BJ (cell line): ENCODE measurements at regions not wholly inside any gene's neighbourhood (a gene's known extent, or its start where the extent isn't known, plus 50 kb on each side); places are given as distances from the start of the nearest gene placed in this dataset.

ENCODE experiments used
- CTCF ChIA-PET: fragments of 350-600 bp; formaldehyde crosslinking; extraction: SDS; loops from one replicate; lab custom pipeline; 2021; ENCODE audit warnings: antibody characterized with exemption, inconsistent platforms; lab: Yijun Ruan, JAX
- POLR2A ChIA-PET: fragments of 300-600 bp; sonication (Branson Sonifier 250); formaldehyde crosslinking; extraction: SDS; loops from one replicate; lab custom pipeline; 2021; ENCODE audit warnings: antibody characterized with exemption; lab: Charles Lee
- DNase-seq: peaks from one replicate; pipeline ENCODE4 v3.0.0-alpha.2; 2011; ENCODE audit warnings: low read depth
- H3K27me3 ChIP-seq: 2 replicates; pipeline ENCODE4 v1.6.0; 2011; ENCODE audit warnings: low read length; ENCODE audit not compliant: control insufficient read depth, insufficient read depth
- H3K36me3 ChIP-seq: 2 replicates; pipeline ENCODE4 v1.5.1; 2011; ENCODE audit warnings: low read length; ENCODE audit not compliant: control insufficient read depth, insufficient read depth
- H3K4me3 ChIP-seq: 2 replicates; pipeline ENCODE4 v1.5.1; 2011; ENCODE audit warnings: low read depth, mild to moderate bottlenecking, control low read depth, low read length
- TF ChIP-seq, protein P1 (sequence below): IDR thresholded peaks from 2 replicates; pipeline ENCODE4 v1.5.1; 2011; ENCODE audit warnings: low read depth, mild to moderate bottlenecking, control low read depth, inconsistent platforms, low read length, moderate library complexity; ENCODE audit not compliant: insufficient read depth

DNA sequence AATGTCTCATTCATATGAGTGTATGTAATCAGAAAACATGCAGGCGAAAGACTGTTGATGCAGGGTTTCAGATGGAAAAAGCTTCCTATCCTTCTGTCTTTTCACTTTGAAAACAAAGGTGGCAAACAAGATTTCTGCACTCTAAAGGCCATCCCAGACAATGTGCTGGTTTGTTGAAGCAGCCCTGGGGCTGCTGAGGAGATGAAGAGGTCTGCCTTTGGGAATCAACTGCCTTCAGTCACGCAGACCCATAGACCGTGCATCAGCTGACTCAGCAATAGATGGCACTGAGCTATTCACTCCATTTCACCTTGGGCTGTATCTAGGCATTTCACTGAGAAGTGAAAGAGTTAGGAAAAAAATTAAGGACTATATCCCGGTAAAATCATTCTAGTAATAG lies 60.5 kb upstream of the C5orf46 start:
- Histone ChIP-seq H3K36me3 (no peaks in the 10 kb centered on the region), H3K4me3 (no peak overlapping the region), H3K27me3 (no peaks in the 10 kb centered on the region)
- ChIA-PET CTCF (interaction anchor here (2.0 kb wide), 1 partner anchor 10 kb away, joined by 6 read pairs; no protein-coding TSS in a partner anchor), POLR2A (no interaction called here)
- TF ChIP-seq, protein P1, sequence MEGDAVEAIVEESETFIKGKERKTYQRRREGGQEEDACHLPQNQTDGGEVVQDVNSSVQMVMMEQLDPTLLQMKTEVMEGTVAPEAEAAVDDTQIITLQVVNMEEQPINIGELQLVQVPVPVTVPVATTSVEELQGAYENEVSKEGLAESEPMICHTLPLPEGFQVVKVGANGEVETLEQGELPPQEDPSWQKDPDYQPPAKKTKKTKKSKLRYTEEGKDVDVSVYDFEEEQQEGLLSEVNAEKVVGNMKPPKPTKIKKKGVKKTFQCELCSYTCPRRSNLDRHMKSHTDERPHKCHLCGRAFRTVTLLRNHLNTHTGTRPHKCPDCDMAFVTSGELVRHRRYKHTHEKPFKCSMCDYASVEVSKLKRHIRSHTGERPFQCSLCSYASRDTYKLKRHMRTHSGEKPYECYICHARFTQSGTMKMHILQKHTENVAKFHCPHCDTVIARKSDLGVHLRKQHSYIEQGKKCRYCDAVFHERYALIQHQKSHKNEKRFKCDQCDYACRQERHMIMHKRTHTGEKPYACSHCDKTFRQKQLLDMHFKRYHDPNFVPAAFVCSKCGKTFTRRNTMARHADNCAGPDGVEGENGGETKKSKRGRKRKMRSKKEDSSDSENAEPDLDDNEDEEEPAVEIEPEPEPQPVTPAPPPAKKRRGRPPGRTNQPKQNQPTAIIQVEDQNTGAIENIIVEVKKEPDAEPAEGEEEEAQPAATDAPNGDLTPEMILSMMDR = no peak
- no peak for DNase-seq

DNA sequence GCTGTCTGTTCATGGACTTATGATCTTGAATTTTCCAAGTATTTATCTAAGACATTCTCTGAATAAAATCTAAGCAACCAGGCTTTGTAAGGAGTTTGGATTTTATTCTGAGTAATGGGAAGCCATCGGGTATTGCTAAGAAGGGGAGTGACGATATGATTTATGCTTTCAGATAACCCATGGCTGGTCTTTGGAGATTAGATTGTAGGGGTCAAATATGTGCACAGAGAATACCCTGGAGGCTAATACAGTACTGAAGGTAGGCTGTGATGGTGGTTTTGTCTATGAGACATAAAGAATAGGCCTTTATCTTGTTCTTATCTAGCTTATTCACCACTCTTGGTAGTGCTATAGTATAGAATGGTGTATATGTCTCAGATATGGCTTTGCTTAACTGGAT lies 60.0 kb upstream of the C5orf46 start:
- Histone ChIP-seq H3K4me3 (no peak overlapping the region), H3K36me3 (no peaks in the 10 kb centered on the region), H3K27me3 (no peaks in the 10 kb centered on the region)
- ChIA-PET POLR2A (no interaction called here), CTCF (interaction anchor here (2.0 kb wide), 1 partner anchor 9 kb away, joined by 6 read pairs; no protein-coding TSS in a partner anchor)
- DNase-seq = no peak
- TF ChIP-seq, protein P1 = no peak

DNA sequence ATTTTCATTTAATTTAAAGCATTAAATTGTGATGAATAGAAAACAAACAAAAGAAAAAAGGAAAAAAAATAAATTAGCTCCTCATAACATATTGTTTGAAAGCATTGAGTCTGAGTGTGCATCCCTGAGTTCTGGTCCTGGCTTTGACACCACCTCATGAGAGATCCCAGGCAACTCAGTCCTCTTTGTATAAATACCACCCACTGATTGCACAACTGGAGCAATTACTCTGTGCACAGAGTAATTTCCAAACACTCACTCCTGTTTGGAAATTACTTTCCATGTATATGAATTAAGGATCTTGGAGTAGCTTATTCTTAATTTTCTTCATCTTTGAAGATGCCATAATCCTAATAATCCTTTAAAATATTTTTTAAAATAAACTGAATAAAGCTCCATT lies 59.4 kb upstream of the C5orf46 start:
- TF ChIP-seq, protein P1 = no peak
- no peak for DNase-seq
- Histone ChIP-seq H3K4me3 (no peak overlapping the region), H3K27me3 (no peaks in the 10 kb centered on the region), H3K36me3 (no peaks in the 10 kb centered on the region)
- ChIA-PET CTCF (interaction anchor here (2.0 kb wide), 1 partner anchor 8 kb away, joined by 6 read pairs; no protein-coding TSS in a partner anchor), POLR2A (no interaction called here)

DNA sequence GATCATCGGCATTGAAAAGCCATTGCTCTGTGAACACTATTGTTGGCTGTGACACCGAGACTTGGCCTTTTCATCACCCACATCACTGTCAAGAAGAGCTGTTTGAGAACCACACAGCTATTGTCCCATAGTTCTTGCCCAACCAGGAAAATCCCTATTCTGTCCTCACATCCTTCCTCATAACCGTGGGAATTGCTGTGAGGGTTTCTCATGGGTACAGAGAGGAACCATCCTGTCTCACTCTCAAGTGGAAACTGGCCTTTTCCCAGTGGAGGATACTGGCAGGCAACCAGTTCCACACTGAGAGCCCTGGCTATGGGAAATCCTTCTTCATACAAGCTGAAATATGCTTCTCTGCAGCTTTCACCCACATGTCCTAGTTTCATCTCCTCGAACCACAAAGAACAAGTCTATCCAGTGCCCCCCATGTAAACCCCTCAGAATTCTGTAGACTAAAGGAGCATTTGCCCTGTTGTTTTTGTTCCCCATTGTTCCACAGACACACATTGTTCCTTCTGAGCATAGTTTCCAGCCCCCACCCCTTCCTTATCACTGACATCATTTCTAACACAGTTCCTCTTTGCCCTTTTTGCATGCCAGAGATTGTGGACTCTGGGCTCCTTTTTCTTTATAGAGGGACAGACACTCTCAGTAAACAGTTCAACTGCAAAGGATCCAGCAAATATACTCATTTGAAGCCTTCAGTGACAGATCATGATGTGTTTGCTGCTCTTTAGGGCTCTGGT lies 57.8 kb upstream of the C5orf46 start:
- TF ChIP-seq, protein P1 = no peak
- CTCF ChIA-PET = interaction anchor here (1.0 to 1.2 kb wide), 2 partner anchors 9 to 13 kb away, joined by 3 read pairs; no protein-coding TSS in a partner anchor
- no peaks in the 10 kb centered on the region for H3K36me3 ChIP-seq
- no peak for DNase-seq
- POLR2A ChIA-PET = no interaction called here
- H3K27me3 ChIP-seq = no peaks in the 10 kb centered on the region
- no peak overlapping the region for H3K4me3 ChIP-seq

DNA sequence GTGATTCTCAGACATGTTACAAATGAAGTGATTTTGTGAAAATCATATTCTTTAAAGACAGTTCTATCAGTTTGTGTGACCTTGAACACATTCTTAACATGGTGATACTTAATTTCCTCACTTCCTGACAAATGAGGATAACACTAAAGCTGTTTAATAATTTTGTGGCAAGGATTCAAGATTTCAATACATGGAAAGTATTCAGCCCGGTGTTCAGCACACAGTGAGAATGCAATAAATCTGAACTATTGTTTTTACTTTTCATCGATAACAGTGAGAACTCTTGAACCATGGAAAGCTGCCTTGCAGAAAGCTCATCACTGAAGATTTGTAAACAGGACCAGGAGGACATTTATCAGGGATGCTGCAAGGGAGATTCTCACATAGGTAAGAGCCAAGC lies 57.1 kb upstream of the C5orf46 start:
- TF ChIP-seq, protein P1 = no peak
- POLR2A ChIA-PET = no interaction called here
- H3K27me3 ChIP-seq = no peaks in the 10 kb centered on the region
- CTCF ChIA-PET = interaction anchor here (1.0 to 1.2 kb wide), 2 partner anchors 9 to 13 kb away, joined by 3 read pairs; no protein-coding TSS in a partner anchor
- H3K4me3 ChIP-seq = no peak overlapping the region
- no peaks in the 10 kb centered on the region for H3K36me3 ChIP-seq
- no peak for DNase-seq
